AG10803 (cell line): ENCODE measurements at regions not wholly inside any gene's neighbourhood (a gene's known extent, or its start where the extent isn't known, plus 50 kb on each side); places are given as distances from the start of the nearest gene placed in this dataset.

Source experiments
- DNase-seq: peaks from one replicate; pipeline ENCODE4 v3.0.0; 2010; ENCODE audit warnings: low read depth
- H3K4me3 ChIP-seq: 2 replicates; pipeline ENCODE4 v1.5.1; 2011; ENCODE audit warnings: mild to moderate bottlenecking, low read length, control low read depth
- CTCF ChIP-seq: conservative IDR thresholded peaks from 2 replicates; pipeline ENCODE4 v1.5.1; 2011; ENCODE audit warnings: mild to moderate bottlenecking, low read length, control low read depth, inconsistent platforms

- DNase-seq = no peak
- no peak for TF ChIP-seq CTCF
These were observed 665.6 kb upstream of the PRKX start for GRCh38 chrX:4379071-4379470.

GRCh38 chrX:4373791-4374190 is 660.3 kb upstream of the PRKX start:
- DNase-seq = no peak
- TF ChIP-seq CTCF = no peak
- no peak overlapping the region for H3K4me3 ChIP-seq

More at GRCh38 chrX:4379071-4379470, 665.6 kb upstream of the PRKX start:
- H3K4me3 ChIP-seq = no peak overlapping the region

GRCh38 chrX:4358577-4358976 is 645.1 kb upstream of the PRKX start:
- no peak for TF ChIP-seq CTCF
- no peak overlapping the region for H3K4me3 ChIP-seq
- DNase-seq = no peak

- H3K4me3 ChIP-seq = no peak overlapping the region
- no peak for TF ChIP-seq CTCF
- no peak for DNase-seq
These were observed 609.5 kb upstream of the PRKX start for GRCh38 chrX:4322916-4323315.

- no peak for DNase-seq
- no peak for TF ChIP-seq CTCF
- no peak overlapping the region for H3K4me3 ChIP-seq
These were observed 607.0 kb upstream of the PRKX start for GRCh38 chrX:4320436-4320947.

- H3K4me3 ChIP-seq = no peak overlapping the region
- DNase-seq = no peak
- TF ChIP-seq CTCF = no peak
These were observed 602.4 kb upstream of the PRKX start for GRCh38 chrX:4315891-4316290.

- TF ChIP-seq CTCF = no peak
- H3K4me3 ChIP-seq = no peak overlapping the region
- no peak for DNase-seq
These were observed 601.1 kb upstream of the PRKX start for GRCh38 chrX:4314586-4314985.
